Neural progenitor cell (in vitro differentiated cells): ENCODE measurements at regions not wholly inside any gene's neighbourhood (a gene's known extent, or its start where the extent isn't known, plus 50 kb on each side); places are given as distances from the start of the nearest gene placed in this dataset.

ENCODE experiments used
- DNase-seq: peaks from one replicate; pipeline ENCODE4 v3.0.0-alpha.2; 2016; ENCODE audit warnings: low spot score
- H2AFZ ChIP-seq: fragments of 200-600 bp; sonication (generic); replicated peaks from 2 replicates; pipeline ENCODE4 v1.6.1; 2016; ENCODE audit warnings: antibody characterized with exemption
- H3F3A ChIP-seq: fragments of 200-600 bp; sonication (generic); 2 replicates; pipeline ENCODE4 v1.6.1; 2016; ENCODE audit warnings: antibody characterized with exemption, low read depth
- H3K27ac ChIP-seq: fragments of 200-600 bp; sonication (generic); 2 replicates; pipeline ENCODE4 v1.5.1; 2016; ENCODE audit warnings: mild to moderate bottlenecking
- H3K27me3 ChIP-seq: fragments of 200-600 bp; sonication (generic); 2 replicates; pipeline ENCODE4 v1.6.1; 2016; ENCODE audit warnings: mild to moderate bottlenecking, moderate library complexity
- H3K36me3 ChIP-seq: fragments of 200-600 bp; sonication (generic); 2 replicates; pipeline ENCODE4 v1.5.1; 2016
- H3K4me1 ChIP-seq: fragments of 200-600 bp; sonication (generic); 2 replicates; pipeline ENCODE4 v1.6.1; 2016; ENCODE audit warnings: mixed run types
- H3K4me2 ChIP-seq: fragments of 200-600 bp; sonication (generic); 2 replicates; pipeline ENCODE4 v1.6.1; 2016
- H3K4me3 ChIP-seq: fragments of 200-600 bp; sonication (generic); 2 replicates; pipeline ENCODE4 v1.5.1; 2016
- H3K79me2 ChIP-seq: fragments of 200-600 bp; sonication (generic); 2 replicates; pipeline ENCODE4 v1.6.1; 2016; ENCODE audit warnings: low read depth
- H3K9ac ChIP-seq: fragments of 200-600 bp; sonication (generic); 2 replicates; pipeline ENCODE4 v1.6.1; 2016
- H3K9me3 ChIP-seq: fragments of 200-600 bp; sonication (generic); 2 replicates; pipeline ENCODE4 v1.5.1; 2016; ENCODE audit warnings: low read depth
- H4K20me1 ChIP-seq: fragments of 200-600 bp; sonication (generic); 2 replicates; pipeline ENCODE4 v1.6.1; 2016; ENCODE audit warnings: low read depth
- H3K27ac Mint-ChIP-seq: 3 replicates; pipeline ENCODE4 v1.8.0; 2021; ENCODE audit warnings: mixed read lengths
- H3K27me3 Mint-ChIP-seq: 2 replicates; pipeline ENCODE4 v1.8.0; 2022; ENCODE audit warnings: low read depth, mild to moderate bottlenecking, inconsistent platforms, moderate library complexity, mixed read lengths; ENCODE audit not compliant: insufficient read depth
- H3K36me3 Mint-ChIP-seq: 3 replicates; pipeline ENCODE4 v1.8.0; 2021; ENCODE audit warnings: mixed read lengths
- H3K4me1 Mint-ChIP-seq: 3 replicates; pipeline ENCODE4 v1.8.0; 2021; ENCODE audit warnings: mixed read lengths
- H3K4me3 Mint-ChIP-seq: 3 replicates; pipeline ENCODE4 v1.8.0; 2021; ENCODE audit warnings: mild to moderate bottlenecking, moderate library complexity, mixed read lengths
- H3K9me3 Mint-ChIP-seq: 3 replicates; pipeline ENCODE4 v1.8.0; 2020; ENCODE audit warnings: mixed read lengths
- EZH2 ChIP-seq: fragments of 200-600 bp; sonication (generic); IDR thresholded peaks from 2 replicates; pipeline ENCODE4 v1.6.1; 2017; ENCODE audit warnings: antibody characterized with exemption, mild to moderate bottlenecking, moderate library complexity
- EZH2phosphoT487 ChIP-seq: fragments of 200-600 bp; sonication (generic); IDR thresholded peaks from 2 replicates; pipeline ENCODE4 v1.6.1; 2017; ENCODE audit warnings: antibody characterized with exemption
- TF ChIP-seq, protein P1 (sequence below): fragments of 200-600 bp; sonication (generic); IDR thresholded peaks from 2 replicates; pipeline ENCODE4 v1.5.1; 2017; ENCODE audit warnings: antibody characterized with exemption, mild to moderate bottlenecking

- H3K27me3 Mint-ChIP-seq: no peaks in the 10 kb centered on the region
- Histone ChIP-seq H3F3A (no peaks in the 10 kb centered on the region), H3K27ac (no peak overlapping the region), H2AFZ (no peak overlapping the region), H3K36me3 (no peaks in the 10 kb centered on the region), H3K27me3 (no peaks in the 10 kb centered on the region), H3K79me2 (no peaks in the 10 kb centered on the region), H3K4me1 (no peaks in the 10 kb centered on the region), H3K4me2 (no peak overlapping the region), H3K9ac (no peak overlapping the region), H3K4me3 (no peak overlapping the region), H4K20me1 (no peaks in the 10 kb centered on the region), H3K9me3 (no peaks in the 10 kb centered on the region)
- H3K36me3 Mint-ChIP-seq: no peaks in the 10 kb centered on the region
- H3K4me1 Mint-ChIP-seq: peaks cover 2% of the 10 kb centered on the region
- no peak for TF ChIP-seq EZH2
- TF ChIP-seq, protein P1, sequence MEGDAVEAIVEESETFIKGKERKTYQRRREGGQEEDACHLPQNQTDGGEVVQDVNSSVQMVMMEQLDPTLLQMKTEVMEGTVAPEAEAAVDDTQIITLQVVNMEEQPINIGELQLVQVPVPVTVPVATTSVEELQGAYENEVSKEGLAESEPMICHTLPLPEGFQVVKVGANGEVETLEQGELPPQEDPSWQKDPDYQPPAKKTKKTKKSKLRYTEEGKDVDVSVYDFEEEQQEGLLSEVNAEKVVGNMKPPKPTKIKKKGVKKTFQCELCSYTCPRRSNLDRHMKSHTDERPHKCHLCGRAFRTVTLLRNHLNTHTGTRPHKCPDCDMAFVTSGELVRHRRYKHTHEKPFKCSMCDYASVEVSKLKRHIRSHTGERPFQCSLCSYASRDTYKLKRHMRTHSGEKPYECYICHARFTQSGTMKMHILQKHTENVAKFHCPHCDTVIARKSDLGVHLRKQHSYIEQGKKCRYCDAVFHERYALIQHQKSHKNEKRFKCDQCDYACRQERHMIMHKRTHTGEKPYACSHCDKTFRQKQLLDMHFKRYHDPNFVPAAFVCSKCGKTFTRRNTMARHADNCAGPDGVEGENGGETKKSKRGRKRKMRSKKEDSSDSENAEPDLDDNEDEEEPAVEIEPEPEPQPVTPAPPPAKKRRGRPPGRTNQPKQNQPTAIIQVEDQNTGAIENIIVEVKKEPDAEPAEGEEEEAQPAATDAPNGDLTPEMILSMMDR: no peak
- no peak for TF ChIP-seq EZH2phosphoT487
- H3K9me3 Mint-ChIP-seq: no peaks in the 10 kb centered on the region
- H3K4me3 Mint-ChIP-seq: no peak overlapping the region
- no peak overlapping the region for H3K27ac Mint-ChIP-seq
- DNase-seq: no peak
Measured at GRCh38 chr22:48883211-48883960, 944.3 kb downstream of the BRD1 start.

- Histone ChIP-seq H3F3A (no peaks in the 10 kb centered on the region), H3K4me3 (no peak overlapping the region), H3K9me3 (no peaks in the 10 kb centered on the region), H3K79me2 (no peaks in the 10 kb centered on the region), H3K27me3 (no peaks in the 10 kb centered on the region), H2AFZ (no peak overlapping the region), H3K36me3 (no peaks in the 10 kb centered on the region), H4K20me1 (no peaks in the 10 kb centered on the region), H3K9ac (no peak overlapping the region), H3K4me1 (no peaks in the 10 kb centered on the region), H3K27ac (no peak overlapping the region), H3K4me2 (no peak overlapping the region)
- no peaks in the 10 kb centered on the region for H3K9me3 Mint-ChIP-seq
- no peak for DNase-seq
- H3K27ac Mint-ChIP-seq: no peak overlapping the region
- TF ChIP-seq EZH2: no peak
- TF ChIP-seq, protein P1: no peak
- no peak for TF ChIP-seq EZH2phosphoT487
- H3K4me1 Mint-ChIP-seq: peaks cover 2% of the 10 kb centered on the region
- H3K36me3 Mint-ChIP-seq: no peaks in the 10 kb centered on the region
- no peak overlapping the region for H3K4me3 Mint-ChIP-seq
- H3K27me3 Mint-ChIP-seq: no peaks in the 10 kb centered on the region
Measured at GRCh38 chr22:48882636-48883200, 945.0 kb downstream of the BRD1 start.

DNA sequence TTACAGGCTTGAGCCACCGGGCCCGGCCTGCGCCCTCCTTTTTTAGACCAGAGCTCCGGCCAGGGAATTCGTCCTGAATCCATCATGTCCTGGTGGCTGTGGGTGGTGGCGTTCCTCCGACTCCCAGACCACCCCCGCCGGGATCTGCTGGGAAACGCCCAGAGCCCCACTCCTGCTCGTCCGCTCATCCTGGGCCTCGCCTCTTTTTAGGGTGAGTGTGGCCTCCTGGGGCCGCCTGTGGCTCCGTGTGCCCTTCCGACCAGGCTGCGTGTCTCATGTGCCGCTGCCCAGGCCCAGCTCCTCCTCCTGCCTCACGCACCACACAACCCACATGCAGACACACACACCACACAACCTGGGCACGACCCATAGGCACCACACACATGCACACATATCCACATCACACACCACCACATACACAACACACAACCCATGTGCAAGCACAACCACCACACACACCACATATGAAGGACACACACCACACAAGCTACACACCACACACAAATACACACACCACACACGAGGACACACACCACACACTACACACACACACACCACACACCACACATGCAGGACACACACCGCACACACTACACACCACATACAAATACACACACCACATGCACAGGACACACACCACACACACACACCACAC lies 946.2 kb downstream of the BRD1 start:
- Histone ChIP-seq H3K79me2 (no peaks in the 10 kb centered on the region), H3K27ac (no peak overlapping the region), H4K20me1 (no peaks in the 10 kb centered on the region), H3K36me3 (no peaks in the 10 kb centered on the region), H3K4me1 (no peaks in the 10 kb centered on the region), H3K4me2 (no peak overlapping the region), H3K4me3 (no peak overlapping the region), H2AFZ (no peak overlapping the region), H3K9ac (no peak overlapping the region), H3K9me3 (no peaks in the 10 kb centered on the region), H3F3A (no peaks in the 10 kb centered on the region), H3K27me3 (no peaks in the 10 kb centered on the region)
- DNase-seq: no peak
- H3K27me3 Mint-ChIP-seq: no peaks in the 10 kb centered on the region
- H3K9me3 Mint-ChIP-seq: no peaks in the 10 kb centered on the region
- H3K36me3 Mint-ChIP-seq: no peaks in the 10 kb centered on the region
- H3K4me1 Mint-ChIP-seq: peaks cover 2% of the 10 kb centered on the region
- H3K27ac Mint-ChIP-seq: no peak overlapping the region
- TF ChIP-seq EZH2 (no peak), EZH2phosphoT487 (no peak)
- TF ChIP-seq, protein P1: no peak
- no peak overlapping the region for H3K4me3 Mint-ChIP-seq
